MCF 10A (cell line): ENCODE measurements at regions not wholly inside any gene's neighbourhood (a gene's known extent, or its start where the extent isn't known, plus 50 kb on each side); places are given as distances from the start of the nearest gene placed in this dataset.

Source experiments
- BruUV-seq: library from RNA; stranded (reverse); fragments of 400-500 nt; replicated peaks from 2 replicates; lab custom pipeline; 2021; lab: Mats Ljungman, UMichigan
- CTCF ChIA-PET: fragments of 300-600 bp; sonication (Branson Sonifier 250); formaldehyde crosslinking; extraction: SDS; loops from one replicate; lab custom pipeline; 2021; ENCODE audit warnings: antibody characterized with exemption, inconsistent platforms; lab: Yijun Ruan, JAX
- POLR2A ChIA-PET: fragments of 300-600, 350-650 bp; sonication (Branson Sonifier 250); formaldehyde crosslinking; extraction: SDS; loops from one replicate; lab custom pipeline; 2020; ENCODE audit warnings: antibody characterized with exemption, inconsistent platforms; lab: Yijun Ruan, JAX
- DNase-seq: peaks from one replicate; pipeline ENCODE4 v3.0.0-alpha.2; 2018; ENCODE audit not compliant: unreplicated experiment
- H3K27ac Mint-ChIP-seq: one replicate; pipeline ENCODE4 v1.8.0; 2022; ENCODE audit warnings: mild to moderate bottlenecking, low read depth, mixed read lengths; ENCODE audit not compliant: unreplicated experiment
- H3K27me3 Mint-ChIP-seq: one replicate; pipeline ENCODE4 v1.8.0; 2022; ENCODE audit warnings: mixed read lengths; ENCODE audit not compliant: insufficient read depth, unreplicated experiment
- H3K36me3 Mint-ChIP-seq: one replicate; pipeline ENCODE4 v1.8.0; 2022; ENCODE audit warnings: mild to moderate bottlenecking, moderate library complexity, mixed read lengths; ENCODE audit not compliant: insufficient read depth, unreplicated experiment
- H3K4me1 Mint-ChIP-seq: one replicate; pipeline ENCODE4 v1.8.0; 2022; ENCODE audit warnings: mixed read lengths; ENCODE audit not compliant: insufficient read depth, unreplicated experiment
- H3K4me3 Mint-ChIP-seq: one replicate; pipeline ENCODE4 v1.8.0; 2022; ENCODE audit warnings: mild to moderate bottlenecking, moderate library complexity, mixed read lengths; ENCODE audit not compliant: unreplicated experiment
- H3K9me3 Mint-ChIP-seq: one replicate; pipeline ENCODE4 v1.8.0; 2022; ENCODE audit warnings: mixed read lengths; ENCODE audit not compliant: unreplicated experiment
- CTCF ChIP-seq: fragments of 200-600 bp; IDR thresholded peaks from one replicate; pipeline ENCODE4 v1.8.0; 2022; ENCODE audit warnings: antibody characterized with exemption, mild to moderate bottlenecking; ENCODE audit not compliant: unreplicated experiment
- intact Hi-C: fragments of 100-400 bp; cut with micrococcal nuclease; formaldehyde crosslinking; loops from 2 replicates; pipeline ENCODE4 v1.14.1; 2022

GRCh38 chr17:69608808-69609472 is 194.4 kb downstream of the MAP2K6 start:
- CTCF ChIA-PET: interaction anchor here (0.5 to 4.5 kb wide), 57 partner anchors 10 to 1021 kb away, joined by 3 to 90 read pairs (median 4); partner anchors contain the start of gene KCNJ2

DNA sequence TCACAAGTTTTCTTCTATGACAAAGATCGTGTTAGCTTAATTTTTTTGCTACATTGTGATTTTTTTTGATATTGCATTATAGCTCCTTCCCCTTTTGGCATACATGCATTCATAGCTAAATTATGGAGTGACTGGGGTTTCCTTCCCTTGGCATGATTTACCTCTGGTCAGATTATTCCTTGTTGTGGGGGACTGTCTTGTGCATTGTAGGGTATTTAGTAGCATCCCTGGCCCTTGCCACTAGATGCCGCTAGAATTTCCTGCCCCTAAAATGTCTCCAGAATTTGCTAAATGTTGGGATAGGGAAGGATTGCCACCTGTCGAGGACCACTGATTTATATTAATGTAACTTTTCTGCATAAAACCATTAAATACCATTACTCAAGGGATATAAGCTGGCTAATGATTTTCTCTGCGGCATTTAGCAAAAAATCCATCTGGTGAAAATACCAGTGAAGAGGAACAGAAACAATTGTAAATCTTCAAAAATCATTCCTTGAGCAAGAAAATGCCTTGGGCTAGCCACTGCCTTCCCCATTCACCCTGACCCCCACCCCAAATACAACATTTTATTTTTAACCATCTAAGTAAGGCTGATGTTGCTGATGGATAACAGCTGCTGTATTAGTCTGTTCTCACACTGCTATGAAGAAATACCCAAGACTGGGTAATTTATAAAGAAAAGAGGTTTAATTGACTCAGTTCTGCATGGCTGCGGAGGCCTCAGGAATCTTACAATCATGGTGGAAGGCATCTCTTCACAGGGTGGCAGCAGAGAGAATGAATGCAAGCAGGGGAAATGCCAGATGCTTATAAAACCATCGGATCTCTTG is 195.2 kb downstream of the MAP2K6 start:
- ChIA-PET POLR2A (interaction anchor here (0.7 to 5.9 kb wide), 10 partner anchors 122 to 988 kb away, joined by 3 to 70 read pairs (median 6); partner anchors contain the start of gene KCNJ2), CTCF (interaction anchor here (0.5 to 4.5 kb wide), 53 partner anchors 9 to 976 kb away, joined by 3 to 90 read pairs (median 3); partner anchors contain the start of gene KCNJ2)
- intact Hi-C loops: loop anchor here (2.0 to 10.0 kb wide), 3 partner anchors 153 to 943 kb away; no protein-coding TSS in a partner anchor
- peak; percentile 58 for DNase-seq
- H3K4me1 Mint-ChIP-seq: peaks cover 30% of the 10 kb centered on the region
- H3K9me3 Mint-ChIP-seq: no peaks in the 10 kb centered on the region
- no peaks in the 10 kb centered on the region for H3K36me3 Mint-ChIP-seq
- H3K27me3 Mint-ChIP-seq: no peaks in the 10 kb centered on the region
- no peak overlapping the region for H3K4me3 Mint-ChIP-seq
- TF ChIP-seq CTCF: peak; percentile 52
- H3K27ac Mint-ChIP-seq: peak overlapping the region; percentile 97
- no TSS peak for BruUV-seq

More at GRCh38 chr17:69608808-69609472, 194.4 kb downstream of the MAP2K6 start:
- no TSS peak for BruUV-seq
- intact Hi-C loops: loop anchor here (2.0 to 10.0 kb wide), 3 partner anchors 154 to 943 kb away; no protein-coding TSS in a partner anchor
- TF ChIP-seq CTCF: no peak
- H3K36me3 Mint-ChIP-seq: no peaks in the 10 kb centered on the region
- H3K4me1 Mint-ChIP-seq: peaks cover 30% of the 10 kb centered on the region
- no peaks in the 10 kb centered on the region for H3K9me3 Mint-ChIP-seq
- POLR2A ChIA-PET: interaction anchor here (0.7 to 5.9 kb wide), 15 partner anchors 23 to 943 kb away, joined by 3 to 70 read pairs (median 5); partner anchors contain the start of gene KCNJ2
- no peak overlapping the region for H3K4me3 Mint-ChIP-seq
- DNase-seq: peak; percentile 65
- no peaks in the 10 kb centered on the region for H3K27me3 Mint-ChIP-seq
- H3K27ac Mint-ChIP-seq: peak overlapping the region; percentile 97

DNA sequence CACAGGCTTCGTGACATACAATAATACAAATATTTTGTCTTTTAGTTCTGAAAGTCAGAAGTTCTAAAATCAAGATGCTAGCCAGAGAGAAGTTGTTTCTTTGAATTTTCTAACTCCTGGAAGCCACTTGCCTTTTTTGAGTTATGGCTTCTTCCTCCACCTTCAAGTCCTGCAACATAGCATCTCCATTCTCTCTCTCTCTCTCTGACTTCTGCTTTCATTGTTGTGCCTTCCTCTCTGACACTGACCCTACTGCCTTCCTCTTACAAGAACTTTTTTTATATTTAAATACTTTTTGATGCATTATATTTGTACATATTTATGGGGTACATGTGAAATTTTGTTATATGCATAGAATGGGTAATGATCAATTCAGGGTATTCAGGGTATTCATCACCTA is 205.9 kb downstream of the MAP2K6 start:
- Mint-ChIP-seq H3K36me3 (no peaks in the 10 kb centered on the region), H3K27ac (no peak overlapping the region), H3K9me3 (peaks cover 8% of the 10 kb centered on the region), H3K27me3 (no peaks in the 10 kb centered on the region), H3K4me1 (no peaks in the 10 kb centered on the region), H3K4me3 (no peak overlapping the region)
- no peak for DNase-seq
- POLR2A ChIA-PET: no interaction called here
- CTCF ChIA-PET: interaction anchor here (1.9 kb wide), 1 partner anchor 12 kb away, joined by 8 read pairs; no protein-coding TSS in a partner anchor
- BruUV-seq: no TSS peak
- TF ChIP-seq CTCF: no peak
- intact Hi-C loops: no loop called here
